HCT116 (cell line): ENCODE measurements at regions not wholly inside any gene's neighbourhood (a gene's known extent, or its start where the extent isn't known, plus 50 kb on each side); places are given as distances from the start of the nearest gene placed in this dataset.

Experiments used
- CTCF ChIP-seq, 3 experiments: fragments of 200-600 bp in 1 of 3; sonication (generic) in 1 of 3; IDR thresholded peaks in 2 of 3; conservative IDR thresholded peaks in 1 of 3; 2 replicates each; pipeline ENCODE4 v1.5.1; 2012 to 2017; ENCODE audit warnings: low read depth in 2 of 3, low read length in 2 of 3, antibody characterized with exemption in 1 of 3, borderline replicate concordance in 1 of 3, control low read depth in 1 of 3, mild to moderate bottlenecking in 1 of 3, mixed read lengths in 1 of 3, mixed run types in 1 of 3, moderate library complexity in 1 of 3; ENCODE audit not compliant: insufficient read depth in 1 of 3
- EZH2 ChIP-seq: fragments of 200-600 bp; sonication (generic); IDR thresholded peaks from 2 replicates; pipeline ENCODE4 v1.6.1; 2017; ENCODE audit warnings: antibody characterized with exemption, mixed run types
- POLR2A ChIP-seq: IDR thresholded peaks from 2 replicates; pipeline ENCODE4 v1.7.0; 2011; ENCODE audit warnings: borderline replicate concordance; ENCODE audit not compliant: insufficient read depth, insufficient read length; ENCODE audit errors: extremely low read depth
- POLR2AphosphoS5 ChIP-seq: IDR thresholded peaks from 2 replicates; pipeline ENCODE4 v1.6.1; 2011; ENCODE audit warnings: mild to moderate bottlenecking, low read depth, low read length, moderate library complexity
- RAD21 ChIP-seq: IDR thresholded peaks from 2 replicates; pipeline ENCODE4 v1.6.1; 2012; ENCODE audit warnings: low read depth, mild to moderate bottlenecking
- SRF ChIP-seq: IDR thresholded peaks from 2 replicates; pipeline ENCODE4 v1.6.1; 2012; ENCODE audit warnings: low read depth
- YY1 ChIP-seq: IDR thresholded peaks from 2 replicates; pipeline ENCODE4 v1.6.1; 2011; ENCODE audit warnings: low read length, low read depth, moderate library complexity, mild to moderate bottlenecking; ENCODE audit not compliant: insufficient replicate concordance; ENCODE audit errors: extremely low read depth
- ZNF274 ChIP-seq: fragments of 200-500 bp; sonication (Bioruptor generic); IDR thresholded peaks from 2 replicates; pipeline ENCODE4 v1.6.1; 2014; ENCODE audit warnings: mild to moderate bottlenecking, low read depth, low read length, inconsistent platforms

- TF ChIP-seq CTCF (IDR thresholded peaks at IDR 0.05 in 2 of 3, conservative IDR thresholded peaks at IDR 0.05 in 1 of 3; ENCODE audit: borderline replicate concordance in 1 of 3, insufficient read depth in 1 of 3, low read depth in 2 of 3, low read length in 2 of 3), result no peak
- TF ChIP-seq RAD21, result no peak
- no peak for TF ChIP-seq POLR2A
- TF ChIP-seq ZNF274, result no peak
- no peak for TF ChIP-seq SRF
- no peak for TF ChIP-seq YY1
- TF ChIP-seq POLR2AphosphoS5, result no peak
- no peak for TF ChIP-seq EZH2
Observed at GRCh38 chr4:123510659-123511058, 114.1 kb downstream of the SPRY1 start.
